K562 (cell line): ENCODE measurements at regions not wholly inside any gene's neighbourhood (a gene's known extent, or its start where the extent isn't known, plus 50 kb on each side); places are given as distances from the start of the nearest gene placed in this dataset.

Experiments
- ATAC-seq: fragments of 200-7000 bp; cut with Tn5 transposase; 3 replicates; pipeline ENCODE4 v1.9.1; 2020; ENCODE audit warnings: moderate library complexity
- BruUV-seq: library from RNA; stranded (reverse); fragments of 400-500 nt; replicated peaks from 2 replicates; lab custom pipeline; 2021; lab: Mats Ljungman, UMichigan
- CTCF ChIA-PET: fragments of 300-600 bp; formaldehyde crosslinking; extraction: SDS; loops from one replicate; lab custom pipeline; 2021; ENCODE audit warnings: low intra/inter-chr PET ratio; lab: Yijun Ruan, JAX
- POLR2A ChIA-PET: fragments of 300-600, 350-650 bp; sonication (Branson Sonifier 250); formaldehyde crosslinking; extraction: SDS; loops from one replicate; lab custom pipeline; 2021; ENCODE audit warnings: antibody characterized with exemption, inconsistent platforms; lab: Yijun Ruan, JAX
- DNase-seq, 4 experiments: peaks; one replicate each; pipeline versions ENCODE4 v3.0.0 to v3.0.0-alpha.2; 2011 to 2018; ENCODE audit warnings: low spot score in 3 of 4, mixed read lengths in 3 of 4; ENCODE audit errors: extremely low read depth in 1 of 4
- FAIRE-seq: peaks from 2 replicates; lab custom pipeline; 2011; peaks lifted over from hg19 to GRCh38; lab: Jason Lieb, UNC
- H2AFZ ChIP-seq: 2 replicates; pipeline ENCODE4 v1.6.0; 2011; ENCODE audit warnings: low read depth, low read length, control low read depth, inconsistent platforms
- H3K27ac ChIP-seq: fragments of 200-600 bp; 3 replicates; pipeline ENCODE4 v1.8.0; 2011; ENCODE audit warnings: low read depth, mild to moderate bottlenecking, control low read depth, inconsistent platforms, low read length, moderate library complexity, mixed read lengths; ENCODE audit errors: extremely low read depth
- H3K27me3 ChIP-seq, 2 experiments: fragments of 300-600 bp in 1 of 2; 2 replicates in 1 of 2; 3 replicates in 1 of 2; pipeline versions ENCODE4 v1.6.0 to v1.8.0; 2011; ENCODE audit warnings: inconsistent platforms in 2 of 2, low read length in 2 of 2, mild to moderate bottlenecking in 1 of 2, mixed read lengths in 1 of 2, moderate library complexity in 1 of 2; ENCODE audit not compliant: control insufficient read depth in 2 of 2, insufficient read depth in 2 of 2
- H3K36me3 ChIP-seq: fragments of 300-600 bp; 3 replicates; pipeline ENCODE4 v1.8.0; 2011; ENCODE audit warnings: mild to moderate bottlenecking, low read length, inconsistent platforms; ENCODE audit not compliant: control insufficient read depth, insufficient read depth
- H3K4me1 ChIP-seq, 2 experiments: fragments of 200-600 bp in 1 of 2; replicated peaks in 1 of 2; 2 replicates in 1 of 2; 3 replicates in 1 of 2; pipeline versions ENCODE4 v1.5.1 to v1.8.0; 2011; ENCODE audit warnings: inconsistent platforms in 2 of 2, low read length in 2 of 2, mild to moderate bottlenecking in 1 of 2, mixed read lengths in 1 of 2, moderate library complexity in 1 of 2; ENCODE audit not compliant: control insufficient read depth in 2 of 2, insufficient read depth in 2 of 2
- H3K4me2 ChIP-seq: 2 replicates; pipeline ENCODE4 v1.6.1; 2011; ENCODE audit warnings: low read length, control low read depth, inconsistent platforms, mixed read lengths; ENCODE audit not compliant: insufficient read depth
- H3K4me3 ChIP-seq: fragments of 200-600 bp; sonication (generic), shearing (Covaris generic); 2 replicates; pipeline ENCODE4 v1.5.1; 2016; ENCODE audit warnings: control low read depth, inconsistent platforms
- H3K79me2 ChIP-seq: fragments of 200-600 bp; 3 replicates; pipeline ENCODE4 v1.8.0; 2011; ENCODE audit warnings: low read length, inconsistent platforms; ENCODE audit not compliant: control insufficient read depth, insufficient read depth
- H3K9ac ChIP-seq, 2 experiments: 2 replicates each; pipeline versions ENCODE4 v1.6.0 to v1.6.1; 2011; ENCODE audit warnings: low read depth in 2 of 2, low read length in 2 of 2, control low read depth in 1 of 2, inconsistent platforms in 1 of 2, mild to moderate bottlenecking in 1 of 2, mixed read lengths in 1 of 2; ENCODE audit not compliant: insufficient read depth in 1 of 2
- H3K9me1 ChIP-seq: one replicate; pipeline ENCODE4 v1.6.0; 2011; ENCODE audit warnings: inconsistent platforms, mild to moderate bottlenecking, low read length, moderate library complexity; ENCODE audit not compliant: control insufficient read depth, insufficient read depth
- H3K9me3 ChIP-seq: replicated peaks from 2 replicates; pipeline ENCODE4 v1.5.1; 2011; ENCODE audit warnings: low read depth, low read length, inconsistent platforms; ENCODE audit not compliant: control insufficient read depth, insufficient read depth
- H4K20me1 ChIP-seq: replicated peaks from 2 replicates; pipeline ENCODE4 v1.6.1; 2011; ENCODE audit warnings: low read length, inconsistent platforms, mixed read lengths; ENCODE audit not compliant: control insufficient read depth, insufficient read depth
- ETV5 ChIP-seq: sonication (generic); formaldehyde crosslinking; IDR thresholded peaks from 2 replicates; pipeline ENCODE4 v1.4.0; 2020; ENCODE audit warnings: low read depth, mild to moderate bottlenecking, missing genetic modification reagents
- FOXO4 ChIP-seq: fragments of 450-650 bp; formaldehyde crosslinking; IDR thresholded peaks from 2 replicates; pipeline ENCODE4 v1.4.0; 2020; ENCODE audit warnings: mild to moderate bottlenecking, moderate library complexity
- HDAC2 ChIP-seq: fragments of 450-650 bp; IDR thresholded peaks from 2 replicates; pipeline ENCODE4 v1.6.1; 2016; ENCODE audit warnings: mild to moderate bottlenecking
- IRF1 ChIP-seq: sonication (generic); formaldehyde crosslinking; IDR thresholded peaks from 2 replicates; pipeline ENCODE4 v1.8.0; 2022; ENCODE audit warnings: missing genetic modification reagents, mild to moderate bottlenecking, borderline replicate concordance
- KLF6 ChIP-seq: fragments of 250-450 bp; sonication (Bioruptor Pico); IDR thresholded peaks from 2 replicates; pipeline ENCODE4 v1.4.0; 2020; ENCODE audit warnings: mild to moderate bottlenecking, moderate library complexity, borderline replicate concordance
- NBN ChIP-seq: fragments of 450-650 bp; IDR thresholded peaks from 2 replicates; pipeline ENCODE4 v1.6.1; 2016; ENCODE audit warnings: low read depth, mild to moderate bottlenecking
- PCBP1 ChIP-seq: fragments of 200-400 bp; formaldehyde crosslinking; IDR thresholded peaks from 2 replicates; pipeline ENCODE4 v1.6.1; 2018; ENCODE audit warnings: mild to moderate bottlenecking, low read depth, low read length; ENCODE audit not compliant: poor library complexity, severe bottlenecking
- SLC30A9 ChIP-seq: fragments of 250-450 bp; sonication (Bioruptor Pico); IDR thresholded peaks from 2 replicates; pipeline ENCODE4 v1.8.0; 2022; ENCODE audit warnings: mild to moderate bottlenecking, moderate library complexity
- SRF ChIP-seq, 2 experiments: fragments of 250-450, 450-650 bp in 1 of 2; sonication (Bioruptor Pico) in 1 of 2; sonication (generic) in 1 of 2; formaldehyde crosslinking; IDR thresholded peaks; 2 replicates each; pipeline versions ENCODE4 v1.5.0 to v1.5.1; 2020 to 2022; ENCODE audit warnings: mild to moderate bottlenecking in 1 of 2, missing genetic modification reagents in 1 of 2
- ZBTB11 ChIP-seq, 3 experiments: fragments of 200-800 bp in 1 of 3; fragments of 250-450 bp in 1 of 3; fragments of 450-650 bp in 1 of 3; sonication (Bioruptor Pico) in 1 of 3; sonication (Bioruptor generic) in 1 of 3; formaldehyde crosslinking in 1 of 3; IDR thresholded peaks; 2 replicates each; pipeline versions ENCODE4 v1.6.1 to v1.8.0; 2016 to 2022; ENCODE audit warnings: mild to moderate bottlenecking in 2 of 3, missing genetic modification characterization in 2 of 3, missing compliant biosample characterization in 1 of 3, moderate library complexity in 1 of 3
- ZBTB17 ChIP-seq: fragments of 450-650 bp; formaldehyde crosslinking; IDR thresholded peaks from 2 replicates; pipeline ENCODE4 v1.4.0; 2020; ENCODE audit warnings: mild to moderate bottlenecking
- ZBTB43 ChIP-seq: sonication (generic); formaldehyde crosslinking; IDR thresholded peaks from 2 replicates; pipeline ENCODE4 v1.8.0; 2023; ENCODE audit warnings: mild to moderate bottlenecking, missing genetic modification reagents
- ZNF174 ChIP-seq: fragments of 250-450 bp; sonication (Bioruptor Pico); IDR thresholded peaks from 2 replicates; pipeline ENCODE4 v1.4.0; 2020; ENCODE audit warnings: mild to moderate bottlenecking
- ZNF696 ChIP-seq: fragments of 250-450 bp; sonication (Bioruptor Pico); conservative IDR thresholded peaks from 2 replicates; pipeline ENCODE4 v1.4.0; 2020; ENCODE audit warnings: mild to moderate bottlenecking, moderate library complexity
- WGBS: fragments of 100-300 bp; shearing (Covaris generic); methylation state at CpG from one replicate; pipeline ENCODE4 v1.1.6; 2016; ENCODE audit warnings: low coverage, mixed read lengths; ENCODE audit not compliant: insufficient coverage; ENCODE audit errors: missing lambda C conversion rate; 5-methylcytosine and 5-hydroxymethylcytosine counted together
- in situ Hi-C: fragments of 300-500 bp; cut with MboI; formaldehyde crosslinking; loops from 4 replicates; pipeline ENCODE4 v1.15.0; 2018; ENCODE audit warnings: inconsistent platforms, mixed read lengths
- intact Hi-C: fragments of 100-400 bp; cut with micrococcal nuclease; formaldehyde crosslinking; loops from 2 replicates; pipeline ENCODE4 v1.14.2; 2022

GRCh38 chr2:120971866-120972265 lies 236.2 kb downstream of the GLI2 start:
- H3K27me3 ChIP-seq = peaks cover 10 to 90% of the 10 kb centered on the region in 2 experiments; a peak in 4 of 5 replicates
- no peak for ATAC-seq
- no peaks in the 10 kb centered on the region for H3K9me1 ChIP-seq
- no peaks in the 10 kb centered on the region; a peak in 1 of 5 replicates for H3K4me1 ChIP-seq
- H3K36me3 ChIP-seq = no peaks in the 10 kb centered on the region
- TF ChIP-seq ZBTB17 (no peak), SLC30A9 (CRISPR knock-in tag) (no peak), ZNF174 (CRISPR knock-in tag) (no peak), KLF6 (CRISPR knock-in tag) (no peak), SRF (CRISPR knock-in tag; IDR thresholded peaks at IDR 0.05) (no peak), FOXO4 (CRISPR knock-in tag) (no peak), ETV5 (no peak), ZNF696 (CRISPR knock-in tag) (no peak), HDAC2 (no peak), ZBTB11 (CRISPR knock-in tag; IDR thresholded peaks at IDR 0.05) (no peak), PCBP1 (no peak), ZBTB43 (CRISPR knock-in tag) (no peak), NBN (no peak), IRF1 (CRISPR knock-in tag) (no peak)
- TF ChIP-seq, all 486 proteins: peak for 0
- H3K9ac ChIP-seq = no peak overlapping the region; a peak in 1 of 4 replicates
- BruUV-seq = no TSS peak
- H3K4me3 ChIP-seq = no peak overlapping the region
- intact Hi-C loops = no loop called here
- H3K27ac ChIP-seq = no peak overlapping the region
- no peak overlapping the region for H2AFZ ChIP-seq
- ChIA-PET CTCF (no interaction called here), POLR2A (interaction anchor here (0.7 kb wide), 1 partner anchor 344 kb away, joined by 3 read pairs; no protein-coding TSS in a partner anchor)
- peaks cover 13% of the 10 kb centered on the region; the same call in 1 of the 2 replicates for H4K20me1 ChIP-seq
- no peak for DNase-seq
- in situ Hi-C loops = no loop called here
- no peaks in the 10 kb centered on the region for H3K9me3 ChIP-seq
- FAIRE-seq = no peak
- H3K4me2 ChIP-seq = no peak overlapping the region
- WGBS = 2% methylated on average over 12 of the region's 12 CpGs
- no peaks in the 10 kb centered on the region for H3K79me2 ChIP-seq
